ENCODE measurements at regions not wholly inside any gene's neighbourhood (a gene's known extent, or its start where the extent isn't known, plus 50 kb on each side); places are given as distances from the start of the nearest gene placed in this dataset.
"Not testable (repeated sequence)": the region's sequence is repeated elsewhere in the genome, so short reads cannot be mapped to it uniquely, and the experiment has no call there.

- peak; percentile 36 for DNase-seq (ENCODE audit: low spot score)
Observed at GRCh38 chr2:174697255-174697654, 67.0 kb downstream of the CHRNA1 start.

DNA sequence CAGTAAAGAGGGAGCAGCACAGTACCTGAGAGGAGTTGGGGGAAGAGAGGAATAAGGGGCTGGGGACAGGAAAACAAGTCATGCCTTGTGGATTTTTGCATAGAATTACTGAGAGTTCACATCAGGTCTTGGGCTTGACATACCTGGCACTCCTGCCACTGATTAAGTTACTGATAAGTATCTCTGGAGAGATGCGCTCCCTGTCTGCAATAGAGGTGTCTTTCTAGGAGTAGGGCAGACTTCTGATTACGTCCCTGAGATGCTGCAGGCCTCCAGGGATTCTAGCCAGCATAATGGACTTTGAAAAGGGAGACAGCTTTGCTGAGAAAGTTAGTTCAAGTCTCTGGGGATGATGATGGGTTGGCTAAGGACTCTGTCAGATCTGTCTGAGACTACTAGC is 69.4 kb downstream of the CHRNA1 start:
- DNase-seq (ENCODE audit: low spot score): no peak

GRCh38 chr2:174694196-174694878 is 69.9 kb downstream of the CHRNA1 start:
- no peak for DNase-seq (ENCODE audit: low spot score)

DNA sequence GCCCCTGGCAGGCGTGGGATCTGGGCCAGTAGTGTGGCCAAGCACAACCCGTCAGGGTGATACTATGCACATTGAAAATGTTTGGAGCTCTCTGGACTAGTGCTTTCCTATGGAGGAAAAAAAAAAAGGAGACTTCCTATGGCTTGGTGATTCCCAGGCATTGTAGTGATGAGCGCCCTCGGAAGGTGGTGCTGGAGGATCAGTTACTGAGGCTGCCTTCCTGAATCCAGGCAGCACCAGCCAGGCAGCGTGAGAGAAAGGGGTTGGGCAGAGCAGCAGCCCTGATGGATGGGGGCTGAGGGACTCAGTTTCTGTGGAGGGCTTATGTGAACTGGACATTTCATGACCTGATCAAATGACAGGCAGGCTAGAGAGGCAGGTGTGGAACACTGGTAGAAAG is 70.9 kb downstream of the CHRNA1 start:
- no peak for DNase-seq (ENCODE audit: low spot score)

- DNase-seq (ENCODE audit: low spot score): no peak
Observed at GRCh38 chr2:174692256-174692919, 71.9 kb downstream of the CHRNA1 start.

GRCh38 chr2:174691201-174691779 is 73.0 kb downstream of the CHRNA1 start:
- no peak for DNase-seq (ENCODE audit: low spot score)

- DNase-seq (ENCODE audit: low spot score): no peak
Observed at GRCh38 chr2:174690026-174690425, 74.2 kb downstream of the CHRNA1 start.

- DNase-seq (ENCODE audit: low spot score): no peak
Observed at GRCh38 chr2:174688079-174688478, 76.2 kb downstream of the CHRNA1 start.

- DNase-seq (ENCODE audit: low spot score): no peak
Observed at GRCh38 chr2:174686430-174686829, 77.8 kb downstream of the CHRNA1 start.

DNA sequence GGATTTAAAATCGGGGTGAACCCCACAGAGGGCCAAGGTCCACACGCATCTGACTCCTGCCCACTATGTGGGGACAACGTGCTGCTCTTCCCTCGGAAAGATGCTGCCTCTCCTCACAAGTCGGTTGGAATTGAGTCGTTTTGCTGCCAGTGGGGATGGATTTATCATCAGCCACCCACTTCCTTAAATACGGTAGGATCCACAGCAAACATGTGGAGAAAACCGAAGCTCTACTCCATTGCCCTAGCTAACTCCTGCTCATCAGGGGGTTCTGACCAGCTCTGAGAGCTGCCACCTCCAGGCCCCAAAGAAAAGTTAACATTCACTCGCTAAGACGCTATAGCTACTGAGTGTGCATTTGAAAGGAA is 80.9 kb downstream of the CHRNA1 start:
- no peak for DNase-seq (ENCODE audit: low spot score)

DNA sequence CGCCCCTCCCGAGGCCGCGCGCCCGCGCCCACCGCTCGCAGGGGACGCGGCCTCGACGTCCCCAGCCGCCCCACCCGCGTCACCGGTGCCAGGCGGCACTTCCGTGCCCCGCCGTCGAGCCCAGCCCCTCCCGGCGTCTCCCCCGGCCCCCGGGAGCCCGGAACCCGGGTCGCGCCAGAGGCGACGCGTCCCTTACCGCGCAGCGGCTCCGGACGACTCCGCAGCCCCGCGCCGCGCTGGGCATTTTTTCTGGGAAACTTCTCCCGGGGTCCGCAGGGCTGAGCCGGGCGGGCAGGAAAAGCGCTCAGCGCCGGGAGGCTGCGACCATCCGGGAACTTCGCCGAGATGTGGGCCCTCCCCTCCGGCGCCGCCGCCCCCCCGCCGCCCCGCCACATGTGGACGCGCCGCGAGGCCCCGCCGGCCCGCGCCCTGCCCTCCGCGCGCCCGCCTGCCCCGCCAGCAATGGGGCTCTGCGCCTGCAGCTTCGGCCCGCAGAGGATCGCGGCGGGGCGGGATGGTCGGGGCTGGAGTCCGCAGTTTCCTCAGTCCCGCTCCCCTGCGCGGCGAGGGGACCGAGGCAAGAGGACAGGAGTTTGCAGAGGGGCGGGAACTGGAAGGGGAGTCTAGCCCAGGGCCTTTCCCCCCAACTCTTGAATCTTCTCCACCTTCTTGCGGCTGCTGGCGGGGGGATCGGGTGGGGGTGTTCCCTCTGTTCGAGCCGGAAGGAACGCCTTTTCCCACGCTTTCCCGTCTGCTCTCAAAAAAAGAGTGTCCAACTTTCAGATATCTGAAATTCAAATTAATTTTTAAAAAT is 81.5 kb downstream of the CHRNA1 start:
- peak; percentile 63 for DNase-seq (ENCODE audit: low spot score)

GRCh38 chr2:174682007-174682577 is 82.2 kb downstream of the CHRNA1 start:
- DNase-seq (ENCODE audit: low spot score): no peak

GRCh38 chr2:174681099-174682006 is 82.9 kb downstream of the CHRNA1 start:
- DNase-seq (ENCODE audit: low spot score): peak; percentile 26

GRCh38 chr2:174680221-174680620 is 82.6 kb upstream of the WIPF1 start:
- no peak for DNase-seq (ENCODE audit: low spot score)

DNA sequence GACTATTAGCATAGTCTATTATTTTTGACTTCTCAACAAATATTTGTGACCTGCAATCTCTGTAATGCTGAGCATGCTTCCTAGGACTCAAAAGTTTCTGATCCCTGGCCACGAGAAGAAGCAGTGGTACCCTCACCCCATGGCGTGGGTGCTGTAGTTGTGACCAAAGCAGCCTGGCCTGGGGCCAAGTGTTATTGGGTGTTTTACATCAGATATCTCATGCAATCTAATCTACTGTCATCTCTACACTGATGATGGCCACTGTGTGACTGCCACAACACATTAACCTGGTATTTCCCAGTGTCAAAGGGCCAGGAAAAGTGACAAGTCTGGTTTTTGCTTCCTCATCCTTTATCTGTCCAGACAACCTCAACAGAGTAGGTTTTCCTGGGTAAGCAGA is 80.8 kb upstream of the WIPF1 start:
- DNase-seq (ENCODE audit: low spot score): no peak

DNA sequence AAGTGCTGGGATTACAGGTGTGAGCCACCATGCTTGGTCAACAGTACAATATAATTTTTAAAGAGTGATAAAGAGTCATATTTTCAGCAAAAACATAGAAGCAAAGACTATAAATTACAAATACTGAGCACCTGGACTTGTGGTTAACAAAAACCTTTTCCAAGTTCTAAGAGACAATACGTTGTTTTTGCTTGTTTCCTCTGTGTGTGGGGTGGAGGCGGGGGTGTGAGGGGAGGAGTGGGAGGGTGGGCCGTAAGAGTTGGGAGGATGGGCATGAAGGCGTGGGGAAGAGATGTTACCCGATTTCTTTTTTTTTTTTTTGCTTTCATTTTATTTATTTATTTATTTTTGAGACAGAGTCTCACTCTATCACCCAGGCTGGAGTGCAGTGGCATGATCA is 78.0 kb upstream of the WIPF1 start:
- no peak for DNase-seq (ENCODE audit: low spot score)

GRCh38 chr2:174673876-174674275 is 76.3 kb upstream of the WIPF1 start:
- DNase-seq (ENCODE audit: low spot score): no peak

DNA sequence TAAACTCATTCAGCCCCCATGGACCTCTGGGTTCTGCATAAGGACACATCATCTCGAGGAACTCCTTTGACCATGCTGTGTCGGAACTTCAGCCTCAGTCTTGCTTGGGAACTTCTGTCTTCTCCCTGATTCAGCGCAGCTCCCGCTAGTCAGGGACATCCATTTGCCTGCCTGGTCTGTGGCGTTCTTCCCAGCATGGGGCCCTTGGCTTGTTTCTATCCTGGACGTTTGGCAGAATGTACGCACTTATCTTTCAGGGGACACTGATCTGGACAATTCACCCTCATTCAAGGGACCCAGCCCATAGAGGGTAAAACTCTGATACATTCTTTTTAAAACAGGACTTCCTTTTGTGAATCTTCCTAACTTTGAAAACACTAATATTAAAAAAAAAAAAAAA is 75.8 kb upstream of the WIPF1 start:
- no peak for DNase-seq (ENCODE audit: low spot score)

- not testable (repeated sequence) for DNase-seq (ENCODE audit: low spot score)
Observed at GRCh38 chr2:174671532-174671931, 73.9 kb upstream of the WIPF1 start.

DNA sequence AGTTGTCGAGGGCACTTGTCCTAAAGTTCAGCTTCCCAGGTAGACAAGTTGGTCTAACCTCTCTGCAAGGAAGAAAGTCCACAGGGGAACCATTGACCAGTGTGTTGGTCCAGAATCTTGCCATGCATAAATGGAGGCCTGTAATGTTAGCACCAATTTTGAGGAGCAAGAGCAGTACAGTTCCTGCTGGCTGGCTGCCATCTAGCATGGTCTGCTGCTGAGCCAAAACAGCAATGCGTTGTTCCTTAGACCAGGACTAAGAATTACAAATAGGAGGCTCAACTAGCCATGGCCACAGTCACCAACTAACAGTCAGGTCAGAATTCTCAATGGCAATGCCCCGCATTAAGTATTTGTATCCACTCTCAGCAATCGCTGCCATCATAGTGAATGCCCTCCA is 72.8 kb upstream of the WIPF1 start:
- no peak for DNase-seq (ENCODE audit: low spot score)

- DNase-seq (ENCODE audit: low spot score): no peak
Observed at GRCh38 chr2:174669336-174669735, 71.7 kb upstream of the WIPF1 start.
